Type B pancreatic cell (in vitro differentiated cells): ENCODE measurements at regions not wholly inside any gene's neighbourhood (a gene's known extent, or its start where the extent isn't known, plus 50 kb on each side); places are given as distances from the start of the nearest gene placed in this dataset.

Experiments used
- DNase-seq: peaks from one replicate; pipeline ENCODE4 v3.0.0; 2021; ENCODE audit warnings: mixed read lengths; ENCODE audit not compliant: unreplicated experiment; ENCODE audit errors: extremely low spot score
- H3K27ac Mint-ChIP-seq: 2 replicates; pipeline ENCODE4 v1.8.0; 2021; ENCODE audit warnings: mild to moderate bottlenecking, mixed read lengths
- H3K27me3 Mint-ChIP-seq: 2 replicates; pipeline ENCODE4 v1.8.0; 2021; ENCODE audit warnings: mixed read lengths
- H3K36me3 Mint-ChIP-seq: 2 replicates; pipeline ENCODE4 v1.8.0; 2021; ENCODE audit warnings: mixed read lengths
- H3K4me1 Mint-ChIP-seq: one replicate; pipeline ENCODE4 v1.8.0; 2021; ENCODE audit warnings: mixed read lengths; ENCODE audit not compliant: unreplicated experiment
- H3K4me3 Mint-ChIP-seq: 2 replicates; pipeline ENCODE4 v1.8.0; 2021; ENCODE audit warnings: mild to moderate bottlenecking, mixed read lengths
- H3K9me3 Mint-ChIP-seq: 2 replicates; pipeline ENCODE4 v1.8.0; 2021; ENCODE audit warnings: mixed read lengths
- CTCF ChIP-seq: fragments of 200-600 bp; sonication (generic); conservative IDR thresholded peaks from 2 replicates; pipeline ENCODE4 v1.5.0; 2021; ENCODE audit warnings: antibody characterized with exemption, mild to moderate bottlenecking

- no peak overlapping the region for H3K4me3 Mint-ChIP-seq
- no peak overlapping the region for H3K27ac Mint-ChIP-seq
- peaks cover 18% of the 10 kb centered on the region for H3K4me1 Mint-ChIP-seq
- H3K36me3 Mint-ChIP-seq: no peaks in the 10 kb centered on the region
- no peak for DNase-seq
- H3K9me3 Mint-ChIP-seq: no peaks in the 10 kb centered on the region
- H3K27me3 Mint-ChIP-seq: no peaks in the 10 kb centered on the region
- no peak for TF ChIP-seq CTCF
Measured at GRCh38 chr5:179475208-179475751, 75.1 kb upstream of the RUFY1 start.

- H3K9me3 Mint-ChIP-seq: no peaks in the 10 kb centered on the region
- TF ChIP-seq CTCF: no peak
- DNase-seq: no peak
- no peaks in the 10 kb centered on the region for H3K36me3 Mint-ChIP-seq
- H3K27me3 Mint-ChIP-seq: no peaks in the 10 kb centered on the region
- no peak overlapping the region for H3K4me3 Mint-ChIP-seq
- no peak overlapping the region for H3K27ac Mint-ChIP-seq
- peaks cover 18% of the 10 kb centered on the region for H3K4me1 Mint-ChIP-seq
Measured at GRCh38 chr5:179472641-179473040, 77.7 kb upstream of the RUFY1 start.

GRCh38 chr5:179472174-179472573, 78.2 kb upstream of the RUFY1 start:
- Mint-ChIP-seq H3K27me3 (no peaks in the 10 kb centered on the region), H3K9me3 (peaks cover 4% of the 10 kb centered on the region), H3K36me3 (no peaks in the 10 kb centered on the region), H3K4me1 (peaks cover 18% of the 10 kb centered on the region), H3K4me3 (no peak overlapping the region), H3K27ac (no peak overlapping the region)
- no peak for TF ChIP-seq CTCF
- DNase-seq: no peak

- no peaks in the 10 kb centered on the region for H3K36me3 Mint-ChIP-seq
- no peaks in the 10 kb centered on the region for H3K27me3 Mint-ChIP-seq
- no peak overlapping the region for H3K27ac Mint-ChIP-seq
- peaks cover 10% of the 10 kb centered on the region for H3K4me1 Mint-ChIP-seq
- H3K9me3 Mint-ChIP-seq: peaks cover 5% of the 10 kb centered on the region
- no peak overlapping the region for H3K4me3 Mint-ChIP-seq
- no peak for DNase-seq
- no peak for TF ChIP-seq CTCF
Measured at GRCh38 chr5:179470201-179470600, 80.2 kb upstream of the RUFY1 start.

- H3K4me3 Mint-ChIP-seq: no peak overlapping the region
- H3K36me3 Mint-ChIP-seq: no peaks in the 10 kb centered on the region
- no peak for TF ChIP-seq CTCF
- H3K4me1 Mint-ChIP-seq: no peaks in the 10 kb centered on the region
- H3K27ac Mint-ChIP-seq: no peak overlapping the region
- no peak for DNase-seq
- H3K27me3 Mint-ChIP-seq: no peaks in the 10 kb centered on the region
- H3K9me3 Mint-ChIP-seq: peaks cover 5% of the 10 kb centered on the region
Measured at GRCh38 chr5:179468696-179469095, 81.7 kb upstream of the RUFY1 start.

- Mint-ChIP-seq H3K9me3 (peaks cover 5% of the 10 kb centered on the region), H3K27me3 (no peaks in the 10 kb centered on the region), H3K4me1 (no peaks in the 10 kb centered on the region), H3K4me3 (no peak overlapping the region), H3K27ac (no peak overlapping the region), H3K36me3 (no peaks in the 10 kb centered on the region)
- TF ChIP-seq CTCF: no peak
- DNase-seq: no peak
Measured at GRCh38 chr5:179467441-179467840, 82.9 kb upstream of the RUFY1 start.
